HUES6 (cell line): ENCODE measurements at regions not wholly inside any gene's neighbourhood (a gene's known extent, or its start where the extent isn't known, plus 50 kb on each side); places are given as distances from the start of the nearest gene placed in this dataset.

ENCODE experiments used
- H3K27ac ChIP-seq: 2 replicates; pipeline ENCODE4 v1.7.0; 2013; ENCODE audit warnings: low read depth, mild to moderate bottlenecking, low read length, inconsistent platforms
- H3K27me3 ChIP-seq: 2 replicates; pipeline ENCODE4 v1.6.1; 2013; ENCODE audit warnings: low read length; ENCODE audit not compliant: control insufficient read depth, insufficient read depth
- H3K36me3 ChIP-seq: 2 replicates; pipeline ENCODE4 v1.6.1; 2013; ENCODE audit warnings: low read length; ENCODE audit not compliant: control insufficient read depth, insufficient read depth
- H3K4me1 ChIP-seq: 2 replicates; pipeline ENCODE4 v1.6.1; 2013; ENCODE audit warnings: low read length; ENCODE audit not compliant: control insufficient read depth, insufficient read depth
- H3K4me3 ChIP-seq: 2 replicates; pipeline ENCODE4 v1.5.1; 2013; ENCODE audit warnings: low read depth, low read length
- H3K9ac ChIP-seq: one replicate; pipeline ENCODE4 v1.6.1; 2013; ENCODE audit warnings: mild to moderate bottlenecking, low read length
- H3K9me3 ChIP-seq: 2 replicates; pipeline ENCODE4 v1.6.1; 2013; ENCODE audit warnings: low read depth, low read length; ENCODE audit not compliant: control insufficient read depth, insufficient read depth

GRCh38 chr2:143822736-143823135 lies 693.5 kb downstream of the ARHGAP15 start:
- Histone ChIP-seq H3K27ac (no peak overlapping the region), H3K9me3 (no peaks in the 10 kb centered on the region), H3K9ac (no peak overlapping the region), H3K36me3 (no peaks in the 10 kb centered on the region), H3K4me1 (peaks cover 23% of the 10 kb centered on the region), H3K27me3 (no peaks in the 10 kb centered on the region), H3K4me3 (no peak overlapping the region)

DNA sequence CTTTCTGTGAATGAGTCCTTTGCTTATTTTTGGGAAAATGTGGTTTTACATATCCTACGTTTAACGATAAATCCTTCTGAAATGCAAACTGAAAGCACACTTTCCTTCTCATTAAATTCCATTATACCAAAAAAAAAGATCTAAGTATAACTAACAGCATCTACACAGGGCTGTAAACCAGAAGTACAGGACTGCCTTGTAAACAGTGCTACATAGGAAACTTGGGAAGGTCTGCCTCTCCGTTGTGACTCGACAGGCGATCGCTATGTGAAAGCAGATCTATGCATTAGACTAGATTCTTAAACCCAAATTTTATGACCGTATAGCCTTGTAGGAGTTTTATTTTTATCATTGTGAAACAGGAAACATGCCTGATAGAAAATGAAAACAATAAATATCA lies 690.5 kb downstream of the ARHGAP15 start:
- Histone ChIP-seq H3K9me3 (no peaks in the 10 kb centered on the region), H3K27ac (no peak overlapping the region), H3K4me3 (no peak overlapping the region), H3K4me1 (peaks cover 19% of the 10 kb centered on the region), H3K9ac (no peak overlapping the region), H3K27me3 (no peaks in the 10 kb centered on the region), H3K36me3 (no peaks in the 10 kb centered on the region)

- H3K36me3 ChIP-seq = no peaks in the 10 kb centered on the region
- no peaks in the 10 kb centered on the region for H3K27me3 ChIP-seq
- H3K4me3 ChIP-seq = no peak overlapping the region
- peaks cover 15% of the 10 kb centered on the region for H3K4me1 ChIP-seq
- H3K9ac ChIP-seq = no peak overlapping the region
- H3K9me3 ChIP-seq = no peaks in the 10 kb centered on the region
- H3K27ac ChIP-seq = no peak overlapping the region
These were observed 690.0 kb downstream of the ARHGAP15 start for GRCh38 chr2:143819190-143819735.
